ENCODE measurements at regions not wholly inside any gene's neighbourhood (a gene's known extent, or its start where the extent isn't known, plus 50 kb on each side); places are given as distances from the start of the nearest gene placed in this dataset.

GRCh38 chr1:104265163-104265562 is 515.5 kb downstream of the AMY1C start:
- no peak for TF ChIP-seq CTCF (IDR thresholded peaks at IDR 0.05)
- no peak for TF ChIP-seq POLR2A (IDR thresholded peaks at IDR 0.05)
